ENCODE measurements at regions not wholly inside any gene's neighbourhood (a gene's known extent, or its start where the extent isn't known, plus 50 kb on each side); places are given as distances from the start of the nearest gene placed in this dataset.

GRCh38 chrX:78506248-78506647 is 152.9 kb downstream of the RTL3 start:
- ATAC-seq (ENCODE audit: low read depth) (no peak), DNase-seq (no peak)
- CTCF ChIA-PET: no interaction called here
- no peak overlapping the region for H3K27ac Mint-ChIP-seq
- intact Hi-C loops (cut with micrococcal nuclease): no loop called here
- H3K36me3 Mint-ChIP-seq (ENCODE audit: low read depth): no peaks in the 10 kb centered on the region
- no peak overlapping the region for H3K4me3 Mint-ChIP-seq
- no peaks in the 10 kb centered on the region for H3K4me1 Mint-ChIP-seq
- POLR2A ChIA-PET: no interaction called here
- H3K27me3 Mint-ChIP-seq: no peaks in the 10 kb centered on the region
- peaks cover 7% of the 10 kb centered on the region for H3K9me3 Mint-ChIP-seq
- no peak for TF ChIP-seq CTCF (IDR thresholded peaks at IDR 0.05)

- CTCF ChIA-PET: no interaction called here
- intact Hi-C loops (cut with micrococcal nuclease): no loop called here
- no peaks in the 10 kb centered on the region for H3K27me3 Mint-ChIP-seq
Measured at GRCh38 chrX:78496483-78496882, 162.6 kb downstream of the RTL3 start.

GRCh38 chrX:78493180-78493579 is 165.8 kb upstream of the CYSLTR1 start:
- Mint-ChIP-seq H3K9me3 (no peaks in the 10 kb centered on the region), H3K27me3 (no peaks in the 10 kb centered on the region), H3K4me3 (no peak overlapping the region), H3K36me3 (ENCODE audit: low read depth) (no peaks in the 10 kb centered on the region), H3K4me1 (no peaks in the 10 kb centered on the region), H3K27ac (no peak overlapping the region)
- TF ChIP-seq CTCF (IDR thresholded peaks at IDR 0.05): no peak
- ChIA-PET CTCF (no interaction called here), POLR2A (no interaction called here)
- ATAC-seq (ENCODE audit: low read depth) (no peak), DNase-seq (no peak)
- intact Hi-C loops (cut with micrococcal nuclease): no loop called here

More at GRCh38 chrX:78496483-78496882, 162.6 kb downstream of the RTL3 start:
- POLR2A ChIA-PET: no interaction called here
- no peaks in the 10 kb centered on the region for H3K9me3 Mint-ChIP-seq
- ATAC-seq (ENCODE audit: low read depth) (no peak), DNase-seq (no peak)
- TF ChIP-seq CTCF (IDR thresholded peaks at IDR 0.05): no peak
- no peak overlapping the region for H3K27ac Mint-ChIP-seq
- H3K4me3 Mint-ChIP-seq: no peak overlapping the region
- H3K4me1 Mint-ChIP-seq: no peaks in the 10 kb centered on the region
- H3K36me3 Mint-ChIP-seq (ENCODE audit: low read depth): no peaks in the 10 kb centered on the region

GRCh38 chrX:78476701-78477100 is 149.3 kb upstream of the CYSLTR1 start:
- intact Hi-C loops (cut with micrococcal nuclease): no loop called here
- Mint-ChIP-seq H3K4me3 (no peak overlapping the region), H3K27me3 (peaks cover 6% of the 10 kb centered on the region), H3K4me1 (no peaks in the 10 kb centered on the region), H3K9me3 (peaks cover 6% of the 10 kb centered on the region), H3K36me3 (ENCODE audit: low read depth) (no peaks in the 10 kb centered on the region), H3K27ac (no peak overlapping the region)
- POLR2A ChIA-PET: no interaction called here
- no peak for ATAC-seq (ENCODE audit: low read depth)
- CTCF ChIA-PET: no interaction called here
- DNase-seq: no peak
- TF ChIP-seq CTCF (IDR thresholded peaks at IDR 0.05): no peak

- ATAC-seq (ENCODE audit: low read depth) (no peak), DNase-seq (no peak)
- no peak overlapping the region for H3K4me3 Mint-ChIP-seq
- POLR2A ChIA-PET: no interaction called here
- no peaks in the 10 kb centered on the region for H3K9me3 Mint-ChIP-seq
- intact Hi-C loops (cut with micrococcal nuclease): no loop called here
- CTCF ChIA-PET: no interaction called here
- H3K4me1 Mint-ChIP-seq: peaks cover 2% of the 10 kb centered on the region
- H3K27me3 Mint-ChIP-seq: no peaks in the 10 kb centered on the region
- no peak overlapping the region for H3K27ac Mint-ChIP-seq
- TF ChIP-seq CTCF (IDR thresholded peaks at IDR 0.05): no peak
- peaks cover 1% of the 10 kb centered on the region for H3K36me3 Mint-ChIP-seq (ENCODE audit: low read depth)
Measured at GRCh38 chrX:78456909-78457308, 129.5 kb upstream of the CYSLTR1 start.

Measured in activated B cell treated with CpG ODN at 0.5 μM for 24 hours (primary cell).